ENCODE measurements at regions not wholly inside any gene's neighbourhood (a gene's known extent, or its start where the extent isn't known, plus 50 kb on each side); places are given as distances from the start of the nearest gene placed in this dataset.

GRCh38 chr10:33395201-33395600, 60.7 kb upstream of the NRP1 start:
- H3K9me3 ChIP-seq (ENCODE audit: control insufficient read depth in 2 of 2, insufficient read depth in 1 of 2, low read depth in 1 of 2, low read length in 1 of 2), result peaks cover 0 to 9% of the 10 kb centered on the region in 2 donors
- no peak for FAIRE-seq
- no peaks in the 10 kb centered on the region for H3K36me3 ChIP-seq (ENCODE audit: control insufficient read depth in 3 of 3, insufficient read depth in 2 of 3, low read depth in 1 of 3, low read length in 3 of 3)
- peaks cover 0 to 6% (median 0%) of the 10 kb centered on the region in 3 donors for H3K27me3 ChIP-seq (ENCODE audit: control insufficient read depth in 3 of 3, insufficient read depth in 3 of 3, low read length in 3 of 3)
- no peaks in the 10 kb centered on the region for H3K4me1 ChIP-seq (ENCODE audit: control insufficient read depth in 3 of 3, insufficient read depth in 2 of 3, low read depth in 1 of 3, low read length in 2 of 3)
- 82 to 94% (median 88%) methylated on average over 1 of the region's 1 CpG for WGBS, 3 donors
- no peak overlapping the region for H3K27ac ChIP-seq (ENCODE audit: low read depth in 1 of 3, low read length in 2 of 3)
- no peak for DNase-seq
- H3K4me3 ChIP-seq (ENCODE audit: low read depth in 1 of 3, low read length in 3 of 3), result no peak overlapping the region

DNA sequence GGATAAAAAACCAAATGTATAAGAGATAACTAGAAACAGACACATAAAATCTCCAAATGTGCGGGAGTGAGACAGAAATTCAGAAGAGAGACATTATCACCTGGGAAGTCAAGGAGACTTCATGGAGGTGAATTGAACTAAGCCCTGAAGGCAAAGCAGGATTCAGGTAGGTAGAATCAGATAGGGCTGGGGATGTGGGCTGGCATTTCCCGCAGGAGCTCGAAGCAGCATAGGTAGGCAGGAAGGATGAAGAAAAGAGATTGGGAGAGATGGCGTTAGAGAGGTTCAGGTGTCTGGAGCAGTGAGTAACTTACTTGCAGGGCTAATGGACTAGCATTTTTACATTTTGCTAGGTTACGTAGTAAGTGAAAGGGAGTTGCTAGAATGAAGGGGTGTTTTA, 58.2 kb upstream of the NRP1 start:
- 85 to 91% (median 89%) methylated on average over 5 of the region's 5 CpGs for WGBS, 3 donors
- FAIRE-seq (no peak), DNase-seq (no peak)
- no peak overlapping the region for H3K4me3 ChIP-seq (ENCODE audit: low read depth in 1 of 3, low read length in 3 of 3)
- no peaks in the 10 kb centered on the region for H3K36me3 ChIP-seq (ENCODE audit: control insufficient read depth in 3 of 3, insufficient read depth in 2 of 3, low read depth in 1 of 3, low read length in 3 of 3)
- no peak overlapping the region for H3K27ac ChIP-seq (ENCODE audit: low read depth in 1 of 3, low read length in 2 of 3)
- H3K9me3 ChIP-seq (ENCODE audit: control insufficient read depth in 2 of 2, insufficient read depth in 1 of 2, low read depth in 1 of 2, low read length in 1 of 2), result peaks cover 0 to 9% of the 10 kb centered on the region in 2 donors
- H3K27me3 ChIP-seq (ENCODE audit: control insufficient read depth in 3 of 3, insufficient read depth in 3 of 3, low read length in 3 of 3), result peaks cover 0 to 6% (median 0%) of the 10 kb centered on the region in 3 donors
- no peaks in the 10 kb centered on the region for H3K4me1 ChIP-seq (ENCODE audit: control insufficient read depth in 3 of 3, insufficient read depth in 2 of 3, low read depth in 1 of 3, low read length in 2 of 3)

- WGBS, 3 donors, result 74 to 83% (median 82%) methylated on average over 8 of the region's 8 CpGs
- DNase-seq (no peak), FAIRE-seq (no peak)
Observed at GRCh38 chr10:33391611-33392465, 57.4 kb upstream of the NRP1 start.

GRCh38 chr10:33390046-33390445, 55.6 kb upstream of the NRP1 start:
- no peak for DNase-seq
- H3K27me3 ChIP-seq (ENCODE audit: control insufficient read depth in 3 of 3, insufficient read depth in 3 of 3, low read length in 3 of 3), result peaks cover 0 to 6% (median 0%) of the 10 kb centered on the region in 3 donors
- no peak overlapping the region for H3K27ac ChIP-seq (ENCODE audit: low read depth in 1 of 3, low read length in 2 of 3)
- no peak for FAIRE-seq
- no peak overlapping the region for H3K4me3 ChIP-seq (ENCODE audit: low read depth in 1 of 3, low read length in 3 of 3)
- 84 to 88% (median 86%) methylated on average over 5 of the region's 5 CpGs for WGBS, 3 donors
- H3K4me1 ChIP-seq (ENCODE audit: control insufficient read depth in 3 of 3, insufficient read depth in 2 of 3, low read depth in 1 of 3, low read length in 2 of 3), result no peaks in the 10 kb centered on the region
- no peaks in the 10 kb centered on the region for H3K9me3 ChIP-seq (ENCODE audit: control insufficient read depth in 2 of 2, insufficient read depth in 1 of 2, low read depth in 1 of 2, low read length in 1 of 2)
- no peaks in the 10 kb centered on the region for H3K36me3 ChIP-seq (ENCODE audit: control insufficient read depth in 3 of 3, insufficient read depth in 2 of 3, low read depth in 1 of 3, low read length in 3 of 3)

More at GRCh38 chr10:33391611-33392465, 57.4 kb upstream of the NRP1 start:
- Histone ChIP-seq H3K4me1 (ENCODE audit: control insufficient read depth in 3 of 3, insufficient read depth in 2 of 3, low read depth in 1 of 3, low read length in 2 of 3) (no peaks in the 10 kb centered on the region), H3K27me3 (ENCODE audit: control insufficient read depth in 3 of 3, insufficient read depth in 3 of 3, low read length in 3 of 3) (peaks cover 0 to 6% (median 0%) of the 10 kb centered on the region in 3 donors), H3K27ac (ENCODE audit: low read depth in 1 of 3, low read length in 2 of 3) (no peak overlapping the region), H3K36me3 (ENCODE audit: control insufficient read depth in 3 of 3, insufficient read depth in 2 of 3, low read depth in 1 of 3, low read length in 3 of 3) (no peaks in the 10 kb centered on the region), H3K9me3 (ENCODE audit: control insufficient read depth in 2 of 2, insufficient read depth in 1 of 2, low read depth in 1 of 2, low read length in 1 of 2) (peaks cover 0 to 6% of the 10 kb centered on the region in 2 donors), H3K4me3 (ENCODE audit: low read depth in 1 of 3, low read length in 3 of 3) (no peak overlapping the region)

GRCh38 chr10:33388785-33389184, 54.3 kb upstream of the NRP1 start:
- FAIRE-seq, result no peak
- 87 to 92% (median 88%) methylated on average over 4 of the region's 4 CpGs for WGBS, 3 donors
- no peaks in the 10 kb centered on the region for H3K36me3 ChIP-seq (ENCODE audit: control insufficient read depth in 3 of 3, insufficient read depth in 2 of 3, low read depth in 1 of 3, low read length in 3 of 3)

GRCh38 chr10:33388382-33388781, 53.9 kb upstream of the NRP1 start:
- DNase-seq (no peak), FAIRE-seq (no peak)
- Histone ChIP-seq H3K27me3 (ENCODE audit: control insufficient read depth in 3 of 3, insufficient read depth in 3 of 3, low read length in 3 of 3) (peaks cover 0 to 6% (median 0%) of the 10 kb centered on the region in 3 donors), H3K36me3 (ENCODE audit: control insufficient read depth in 3 of 3, insufficient read depth in 2 of 3, low read depth in 1 of 3, low read length in 3 of 3) (no peaks in the 10 kb centered on the region), H3K4me1 (ENCODE audit: control insufficient read depth in 3 of 3, insufficient read depth in 2 of 3, low read depth in 1 of 3, low read length in 2 of 3) (no peaks in the 10 kb centered on the region), H3K4me3 (ENCODE audit: low read depth in 1 of 3, low read length in 3 of 3) (no peak overlapping the region), H3K9me3 (ENCODE audit: control insufficient read depth in 2 of 2, insufficient read depth in 1 of 2, low read depth in 1 of 2, low read length in 1 of 2) (no peaks in the 10 kb centered on the region), H3K27ac (ENCODE audit: low read depth in 1 of 3, low read length in 2 of 3) (no peak overlapping the region)
- WGBS, 3 donors, result 26 to 71% (median 53%) methylated on average over 1 of the region's 1 CpG

More at GRCh38 chr10:33388785-33389184, 54.3 kb upstream of the NRP1 start:
- peaks cover 0 to 6% (median 0%) of the 10 kb centered on the region in 3 donors for H3K27me3 ChIP-seq (ENCODE audit: control insufficient read depth in 3 of 3, insufficient read depth in 3 of 3, low read length in 3 of 3)
- no peaks in the 10 kb centered on the region for H3K9me3 ChIP-seq (ENCODE audit: control insufficient read depth in 2 of 2, insufficient read depth in 1 of 2, low read depth in 1 of 2, low read length in 1 of 2)
- no peaks in the 10 kb centered on the region for H3K4me1 ChIP-seq (ENCODE audit: control insufficient read depth in 3 of 3, insufficient read depth in 2 of 3, low read depth in 1 of 3, low read length in 2 of 3)
- DNase-seq, result no peak
- H3K27ac ChIP-seq (ENCODE audit: low read depth in 1 of 3, low read length in 2 of 3), result no peak overlapping the region
- H3K4me3 ChIP-seq (ENCODE audit: low read depth in 1 of 3, low read length in 3 of 3), result no peak overlapping the region

DNA sequence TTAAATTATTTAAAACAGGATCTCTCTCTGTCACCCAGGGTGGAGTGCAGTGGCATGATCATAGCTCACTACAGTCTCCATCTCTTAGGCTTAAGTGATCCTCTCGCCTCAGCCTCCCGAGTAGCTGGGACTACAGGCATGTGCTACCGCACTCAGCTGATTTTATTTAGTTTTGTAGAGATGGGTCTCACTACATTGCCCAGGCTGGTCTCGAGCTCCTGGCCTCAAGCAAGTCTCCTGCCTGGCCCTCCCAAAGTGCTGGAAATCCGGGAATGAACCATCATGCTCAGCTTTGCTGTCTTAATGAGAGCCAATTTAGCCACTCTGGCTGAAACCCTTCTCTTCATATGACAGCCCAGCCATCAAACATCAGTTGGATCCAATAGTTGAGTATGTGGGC, 53.3 kb upstream of the NRP1 start:
- 89 to 94% (median 92%) methylated on average over 5 of the region's 5 CpGs for WGBS, 3 donors
- H3K27ac ChIP-seq (ENCODE audit: low read depth in 1 of 3, low read length in 2 of 3), result no peak overlapping the region
- H3K36me3 ChIP-seq (ENCODE audit: control insufficient read depth in 3 of 3, insufficient read depth in 2 of 3, low read depth in 1 of 3, low read length in 3 of 3), result no peaks in the 10 kb centered on the region
- H3K4me1 ChIP-seq (ENCODE audit: control insufficient read depth in 3 of 3, insufficient read depth in 2 of 3, low read depth in 1 of 3, low read length in 2 of 3), result no peaks in the 10 kb centered on the region
- no peak overlapping the region for H3K4me3 ChIP-seq (ENCODE audit: low read depth in 1 of 3, low read length in 3 of 3)
- DNase-seq (no peak), FAIRE-seq (no peak)
- peaks cover 0 to 6% (median 0%) of the 10 kb centered on the region in 3 donors for H3K27me3 ChIP-seq (ENCODE audit: control insufficient read depth in 3 of 3, insufficient read depth in 3 of 3, low read length in 3 of 3)
- no peaks in the 10 kb centered on the region for H3K9me3 ChIP-seq (ENCODE audit: control insufficient read depth in 2 of 2, insufficient read depth in 1 of 2, low read depth in 1 of 2, low read length in 1 of 2)

DNA sequence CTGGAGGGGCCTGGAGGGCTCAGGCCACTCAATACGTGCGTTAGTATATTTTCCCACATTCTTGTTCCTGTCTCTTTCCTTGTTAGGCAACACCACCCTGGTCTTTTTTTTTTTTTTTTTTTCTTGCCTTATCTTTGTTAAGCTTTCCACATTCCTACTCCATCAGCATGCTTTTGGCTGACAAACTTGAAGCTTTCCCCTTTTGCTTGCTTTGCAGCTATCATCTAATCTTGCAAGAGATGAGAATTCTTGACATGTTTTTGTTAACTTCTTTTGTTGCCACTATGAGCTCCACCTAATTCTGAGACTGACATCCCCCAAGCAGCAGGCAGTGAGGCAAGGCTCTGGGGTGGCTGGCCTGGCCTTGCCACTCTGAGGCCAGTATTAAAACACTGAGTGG, 52.5 kb upstream of the NRP1 start:
- WGBS, 3 donors, result 87 to 97% (median 97%) methylated on average over 2 of the region's 2 CpGs
- FAIRE-seq (no peak), DNase-seq (no peak)
- no peaks in the 10 kb centered on the region for H3K36me3 ChIP-seq (ENCODE audit: control insufficient read depth in 3 of 3, insufficient read depth in 2 of 3, low read depth in 1 of 3, low read length in 3 of 3)
- no peaks in the 10 kb centered on the region for H3K9me3 ChIP-seq (ENCODE audit: control insufficient read depth in 2 of 2, insufficient read depth in 1 of 2, low read depth in 1 of 2, low read length in 1 of 2)
- H3K4me1 ChIP-seq (ENCODE audit: control insufficient read depth in 3 of 3, insufficient read depth in 2 of 3, low read depth in 1 of 3, low read length in 2 of 3), result peaks cover 0 to 4% (median 0%) of the 10 kb centered on the region in 3 donors
- H3K27ac ChIP-seq (ENCODE audit: low read depth in 1 of 3, low read length in 2 of 3), result no peak overlapping the region
- H3K4me3 ChIP-seq (ENCODE audit: low read depth in 1 of 3, low read length in 3 of 3), result no peak overlapping the region
- H3K27me3 ChIP-seq (ENCODE audit: control insufficient read depth in 3 of 3, insufficient read depth in 3 of 3, low read length in 3 of 3), result peaks cover 0 to 1% (median 0%) of the 10 kb centered on the region in 3 donors

Data from small intestine (tissue), 7 donors.